Activated gamma-delta T cell treated with Interleukin-2 at 50 U/mL for 16 hours (primary cell): ENCODE measurements at regions not wholly inside any gene's neighbourhood (a gene's known extent, or its start where the extent isn't known, plus 50 kb on each side); places are given as distances from the start of the nearest gene placed in this dataset.

Experiments
- DNase-seq: peaks from one replicate; pipeline ENCODE4 v3.0.0-alpha.2; 2020

- DNase-seq, result no peak
These were observed 244.7 kb downstream of the RBFOX3 start for GRCh38 chr17:79365836-79366770.

DNA sequence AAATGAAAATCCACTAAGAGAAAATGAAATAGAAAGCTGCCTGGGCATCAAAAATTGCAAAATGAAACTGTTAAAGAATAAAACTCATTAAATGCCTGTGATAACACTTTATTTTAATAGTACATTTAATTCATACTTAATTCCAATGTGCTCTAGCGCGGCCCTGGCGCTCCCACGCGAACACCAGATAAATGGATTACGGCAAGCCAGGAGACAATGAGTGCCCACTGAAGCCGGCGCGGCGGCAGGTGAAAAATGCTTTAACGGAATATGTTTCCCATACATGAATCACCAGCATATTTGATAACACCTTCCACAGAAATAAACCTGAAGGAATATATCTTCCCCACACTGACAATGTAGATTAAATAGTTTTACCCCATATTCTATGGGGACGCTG, 245.5 kb downstream of the RBFOX3 start:
- DNase-seq, result no peak

DNA sequence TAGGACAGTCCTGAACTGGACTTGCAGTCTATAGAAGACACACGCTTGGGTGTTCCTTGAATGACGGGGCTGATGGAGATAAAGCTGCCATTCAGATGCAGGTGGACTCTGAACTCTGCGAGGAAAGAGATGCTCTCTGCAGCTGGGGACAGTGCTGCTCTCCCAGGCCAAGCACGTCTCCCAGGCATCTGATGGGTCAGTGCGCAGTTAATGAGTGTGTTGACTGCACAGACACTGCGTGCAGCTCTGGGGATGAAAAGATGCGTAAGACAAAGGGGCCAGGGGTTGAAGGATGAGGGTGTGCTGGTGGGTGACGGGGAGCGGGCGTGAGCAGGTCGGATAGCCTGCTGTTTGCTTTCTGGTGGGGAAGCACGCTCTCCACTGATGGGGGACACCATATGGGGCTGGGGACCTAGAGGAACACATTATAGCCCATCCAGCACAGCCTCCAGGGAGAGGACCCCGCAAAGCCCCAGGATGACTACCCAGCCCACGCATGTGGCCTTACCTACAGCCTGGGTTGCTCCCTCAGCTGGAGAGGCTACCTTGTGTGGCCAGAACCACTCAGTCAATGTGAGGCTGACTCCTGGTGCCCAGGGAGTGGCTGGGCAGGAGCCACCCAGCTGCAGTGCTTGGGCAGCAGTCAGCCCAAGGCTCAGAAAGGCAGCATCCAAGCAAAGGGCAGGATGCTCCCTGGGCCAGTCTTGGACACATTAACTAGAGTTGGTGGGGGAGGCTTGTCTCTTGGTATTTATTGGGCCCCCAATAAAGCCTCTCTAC, 246.3 kb downstream of the RBFOX3 start:
- no peak for DNase-seq

- no peak for DNase-seq
These were observed 247.1 kb downstream of the RBFOX3 start for GRCh38 chr17:79363552-79364275.

GRCh38 chr17:79362772-79363305, 248.0 kb downstream of the RBFOX3 start:
- DNase-seq, result no peak

DNA sequence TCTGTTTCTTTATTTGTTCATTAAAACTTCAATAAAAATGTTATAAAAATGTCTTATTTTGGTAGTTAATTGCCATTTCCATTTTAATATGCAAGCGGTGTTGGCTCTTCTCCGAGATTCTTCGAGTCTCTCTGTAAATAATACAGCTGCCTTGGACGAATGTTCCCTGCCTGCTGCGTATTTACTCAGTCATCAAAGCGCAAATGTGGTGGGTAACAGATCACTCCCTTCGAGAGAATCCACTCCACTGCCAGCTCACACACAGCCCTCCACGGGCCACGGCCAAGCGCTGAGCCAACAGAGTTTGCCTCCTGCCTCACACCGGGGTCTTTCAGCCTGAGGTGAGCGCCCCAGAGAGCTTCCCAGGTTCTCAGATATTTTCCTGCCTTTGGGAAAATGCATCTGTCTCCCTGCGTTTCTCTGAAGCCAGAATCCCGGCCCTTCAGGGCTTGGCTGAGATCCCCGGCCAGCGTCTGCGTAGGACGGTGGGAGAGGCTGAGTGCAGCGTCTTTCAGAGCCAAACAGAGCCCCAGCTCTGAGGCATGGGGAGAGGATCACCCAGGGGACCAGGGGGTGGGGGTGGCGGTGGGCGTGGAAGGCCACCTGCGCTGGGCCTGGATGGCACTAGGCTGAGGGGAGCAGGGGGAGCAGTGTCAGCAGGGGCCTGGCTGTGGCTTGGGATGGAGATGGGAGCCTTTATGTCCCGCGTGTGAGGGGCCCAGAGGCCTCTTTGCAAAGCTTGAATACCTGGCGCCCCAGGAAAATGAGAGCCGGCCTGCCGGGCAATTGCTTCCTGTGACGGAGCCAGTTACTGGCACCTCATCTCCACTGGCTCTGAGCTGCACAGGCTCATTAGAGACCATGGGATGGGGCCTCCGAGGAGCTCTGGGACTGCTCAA, 248.7 kb downstream of the RBFOX3 start:
- DNase-seq, result no peak

DNA sequence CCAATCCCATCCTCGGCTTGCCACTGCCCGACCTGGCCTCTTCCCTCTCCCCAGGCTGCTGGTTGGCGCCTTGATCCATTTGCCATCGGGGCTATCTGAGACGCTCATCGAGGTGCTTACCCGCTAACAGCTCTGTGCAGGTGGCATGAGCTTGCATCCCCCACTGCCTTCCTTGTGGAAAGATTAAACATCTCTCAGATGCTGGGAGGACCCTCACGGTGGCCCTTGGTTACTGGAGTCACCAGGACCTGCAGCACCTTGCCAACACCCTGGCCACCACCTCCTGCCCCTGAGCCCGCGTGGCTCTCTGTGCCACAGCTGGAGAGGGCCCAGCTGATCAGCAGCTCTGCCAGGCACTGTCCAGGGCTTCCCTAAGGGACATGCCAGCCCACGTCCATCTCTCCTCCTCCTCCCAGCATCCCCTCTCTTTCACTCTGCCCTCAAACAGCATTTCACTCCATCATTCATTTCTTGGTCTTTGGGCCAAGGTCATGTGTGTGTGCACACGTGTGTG, 249.6 kb downstream of the RBFOX3 start:
- DNase-seq, result no peak

DNA sequence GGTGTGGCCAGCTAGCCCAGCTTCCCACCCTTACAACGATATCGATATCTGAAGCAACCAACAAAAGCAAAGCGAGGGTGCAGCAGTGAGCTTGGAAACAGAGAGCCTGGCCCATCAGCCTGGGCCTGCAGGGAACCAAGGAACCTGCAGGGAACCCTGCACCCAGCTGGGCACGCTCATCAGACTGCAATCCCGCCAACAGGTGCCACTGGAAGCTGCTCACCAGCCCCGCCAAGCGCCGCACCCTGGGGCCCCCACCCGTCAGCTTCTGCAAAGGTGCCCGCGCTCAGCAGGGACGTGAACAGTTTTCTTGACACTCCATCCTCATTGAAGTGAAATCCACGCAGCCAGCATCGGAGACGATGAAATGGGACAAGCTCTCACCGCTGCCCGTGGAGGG, 250.7 kb downstream of the RBFOX3 start:
- DNase-seq, result no peak

DNA sequence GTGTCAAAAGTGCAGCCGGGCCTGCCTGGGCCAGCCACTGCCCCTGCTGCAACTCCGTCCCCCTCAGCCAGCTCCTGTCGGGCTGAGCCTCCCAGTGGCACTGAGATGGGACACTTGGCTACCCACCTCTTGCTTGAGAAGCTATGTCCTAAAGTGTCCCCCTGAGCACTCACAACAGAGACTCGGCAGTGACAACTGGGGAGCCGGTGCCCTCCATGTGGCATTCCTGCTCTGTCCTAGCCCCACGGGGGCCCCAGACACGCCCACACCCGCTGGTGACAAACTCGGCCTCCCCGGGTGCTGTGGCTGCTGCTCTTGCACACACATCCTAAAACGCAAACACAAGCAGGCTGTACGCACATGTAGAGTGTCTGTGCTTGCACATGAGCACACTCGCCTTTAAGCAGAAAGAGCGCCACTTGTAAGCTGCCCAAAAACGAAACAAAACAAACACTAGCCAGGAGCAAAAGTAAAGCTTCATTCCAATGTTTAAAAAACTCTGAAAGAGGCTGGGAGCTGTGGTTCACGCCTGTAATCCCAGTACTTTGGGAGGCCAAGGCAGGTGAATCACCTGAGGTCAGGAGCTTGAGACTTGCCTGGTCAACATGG, 253.9 kb downstream of the RBFOX3 start:
- DNase-seq, result no peak

- DNase-seq, result no peak
These were observed 255.7 kb downstream of the RBFOX3 start for GRCh38 chr17:79355165-79355564.

DNA sequence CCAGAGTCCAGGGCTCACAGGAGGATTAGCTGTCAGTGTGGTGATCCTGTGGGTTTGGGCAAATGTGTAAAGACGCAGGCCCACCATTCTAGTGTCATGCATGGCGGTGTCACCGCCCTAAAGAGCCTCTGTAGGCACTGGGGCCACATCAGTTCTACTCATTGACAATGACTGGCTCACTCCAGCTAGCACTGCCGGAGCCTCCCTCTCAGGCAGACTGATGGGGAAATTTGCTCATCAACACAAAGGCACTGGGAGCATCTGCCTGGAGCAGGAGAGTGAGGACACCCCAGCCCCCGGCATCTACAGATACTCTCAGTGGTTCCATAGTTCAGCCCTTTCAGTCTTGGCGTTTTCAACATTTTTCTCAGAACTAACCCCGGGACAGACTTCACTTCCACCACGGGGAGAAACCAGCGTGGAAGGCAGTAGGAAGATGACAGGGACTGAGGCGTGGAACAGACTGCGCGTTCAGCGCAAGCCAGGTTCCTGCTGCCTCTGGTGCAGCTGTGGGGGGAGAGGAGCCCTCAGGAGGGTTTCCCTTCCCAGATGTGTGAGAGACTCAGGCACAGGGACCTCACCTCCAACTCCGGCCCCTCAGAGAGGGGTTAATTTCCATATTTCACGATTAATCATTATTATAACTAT, 256.6 kb downstream of the RBFOX3 start:
- DNase-seq, result no peak

DNA sequence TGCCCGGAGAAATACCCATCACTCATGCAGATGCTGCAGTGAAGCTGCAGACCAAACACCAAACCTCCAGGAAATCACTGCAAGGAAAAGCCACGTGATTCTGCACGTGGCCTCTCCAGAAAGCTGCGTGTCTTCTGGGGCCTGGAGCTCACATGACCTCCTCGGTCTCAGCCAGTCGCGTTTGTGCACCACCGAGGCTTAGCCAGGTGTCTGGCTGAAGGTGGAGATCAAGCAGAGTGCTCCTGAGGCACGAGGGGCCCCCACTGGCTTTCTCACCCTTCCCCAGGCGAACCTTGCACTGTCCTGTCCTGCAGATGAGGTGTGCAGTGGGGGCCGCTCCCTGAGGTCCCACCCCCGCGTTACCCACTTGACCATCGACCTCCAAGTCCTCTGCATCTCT, 257.3 kb downstream of the RBFOX3 start:
- no peak for DNase-seq

GRCh38 chr17:79353016-79353415, 257.8 kb downstream of the RBFOX3 start:
- no peak for DNase-seq

GRCh38 chr17:79350533-79350932, 260.3 kb downstream of the RBFOX3 start:
- DNase-seq, result no peak

- no peak for DNase-seq
These were observed 261.1 kb downstream of the RBFOX3 start for GRCh38 chr17:79349506-79350400.

GRCh38 chr17:79342376-79342775, 267.8 kb downstream of the ENGASE start:
- DNase-seq, result no peak

GRCh38 chr17:79341816-79342215, 267.2 kb downstream of the ENGASE start:
- DNase-seq, result no peak

DNA sequence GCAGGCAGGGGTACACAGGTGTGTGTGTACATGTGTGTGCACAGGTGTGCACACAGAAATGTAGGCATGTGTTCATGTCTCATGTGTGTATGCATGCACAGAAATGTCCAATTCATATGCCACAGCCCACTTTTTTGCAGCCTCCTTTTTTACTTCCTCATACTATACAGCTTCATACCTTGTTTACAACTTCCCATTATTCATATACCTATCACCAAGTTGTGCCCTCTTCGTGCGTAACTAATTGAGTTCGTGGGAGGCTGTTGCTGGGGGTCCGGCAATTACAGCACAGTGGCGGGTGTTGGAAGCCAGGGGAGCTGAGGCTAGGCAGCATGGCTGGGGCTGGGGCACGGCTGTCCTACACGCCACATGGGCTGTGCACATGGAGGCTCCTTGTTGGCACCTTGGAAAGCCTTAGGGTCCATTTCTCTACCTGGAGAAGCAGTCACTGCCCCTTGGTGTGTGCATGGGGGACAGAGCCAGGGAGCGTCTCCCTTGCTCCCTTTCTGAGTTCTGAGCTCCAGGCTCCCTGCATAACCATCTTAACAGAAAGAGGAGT, 266.7 kb downstream of the ENGASE start:
- no peak for DNase-seq
